ENCODE measurements at regions not wholly inside any gene's neighbourhood (a gene's known extent, or its start where the extent isn't known, plus 50 kb on each side); places are given as distances from the start of the nearest gene placed in this dataset.

GRCh38 chrX:4710618-4711433 lies 997.4 kb upstream of the PRKX start:
- TF ChIP-seq USF1 (IDR thresholded peaks at IDR 0.05; ENCODE audit: borderline replicate concordance, low read depth) (no peak), YY1 (IDR thresholded peaks at IDR 0.05; ENCODE audit: low read depth) (no peak), FOSL2 (IDR thresholded peaks at IDR 0.05; ENCODE audit: borderline replicate concordance, low read depth) (no peak), REST (IDR thresholded peaks at IDR 0.05; ENCODE audit: low read depth, low read length) (no peak), IRF3 (IDR thresholded peaks at IDR 0.05; ENCODE audit: low read depth, low read length) (no peak), RAD21 (IDR thresholded peaks at IDR 0.05; ENCODE audit: low read length) (no peak), ZBTB33 (IDR thresholded peaks at IDR 0.05; ENCODE audit: borderline replicate concordance, low read depth) (no peak), SMC3 (IDR thresholded peaks at IDR 0.05; ENCODE audit: low read depth, low read length) (no peak), USF2 (IDR thresholded peaks at IDR 0.05; ENCODE audit: borderline replicate concordance, low read depth, low read length) (no peak), POLR2AphosphoS5 (IDR thresholded peaks at IDR 0.05; ENCODE audit: low read depth, low read length) (no peak)
- H4K20me1 ChIP-seq (ENCODE audit: insufficient read depth), result no peaks in the 10 kb centered on the region
- no peaks in the 10 kb centered on the region for H3K9me2 ChIP-seq
- no peaks in the 10 kb centered on the region for H3K4me1 ChIP-seq (ENCODE audit: control insufficient read depth in 1 of 2, insufficient read depth in 2 of 2, low read depth in 1 of 2, low read length in 1 of 2)
- DNase-seq, result no peak
- 14% methylated on average over 10 of the region's 10 CpGs for WGBS (ENCODE audit: low lambda C conversion rate)
- no peak overlapping the region for H2AFZ ChIP-seq (ENCODE audit: low read depth)
- H3K9ac ChIP-seq, result no peak overlapping the region
- H3K4me3 ChIP-seq (ENCODE audit: low read depth in 2 of 2, low read length in 1 of 2), result no peak overlapping the region
- H3F3A ChIP-seq (replicated peaks; ENCODE audit: insufficient read depth), result no peaks in the 10 kb centered on the region
- no peak overlapping the region for H3K27ac ChIP-seq (ENCODE audit: low read depth in 2 of 2, low read length in 1 of 2)
- no peaks in the 10 kb centered on the region for H3K79me2 ChIP-seq (ENCODE audit: insufficient read depth)
- H3K27me3 ChIP-seq (ENCODE audit: insufficient read depth), result no peaks in the 10 kb centered on the region
- no peaks in the 10 kb centered on the region for H3K36me3 ChIP-seq (replicated peaks in 1 of 2; ENCODE audit: control insufficient read depth in 1 of 2, insufficient read depth in 2 of 2, low read length in 1 of 2)
- POLR2A ChIA-PET, result no interaction called here
- CTCF ChIA-PET, result no interaction called here
- H3K9me3 ChIP-seq, result no peaks in the 10 kb centered on the region
- H3K4me2 ChIP-seq, result no peak overlapping the region

Data from SK-N-SH (cell line).